ENCODE measurements at regions not wholly inside any gene's neighbourhood (a gene's known extent, or its start where the extent isn't known, plus 50 kb on each side); places are given as distances from the start of the nearest gene placed in this dataset.

DNA sequence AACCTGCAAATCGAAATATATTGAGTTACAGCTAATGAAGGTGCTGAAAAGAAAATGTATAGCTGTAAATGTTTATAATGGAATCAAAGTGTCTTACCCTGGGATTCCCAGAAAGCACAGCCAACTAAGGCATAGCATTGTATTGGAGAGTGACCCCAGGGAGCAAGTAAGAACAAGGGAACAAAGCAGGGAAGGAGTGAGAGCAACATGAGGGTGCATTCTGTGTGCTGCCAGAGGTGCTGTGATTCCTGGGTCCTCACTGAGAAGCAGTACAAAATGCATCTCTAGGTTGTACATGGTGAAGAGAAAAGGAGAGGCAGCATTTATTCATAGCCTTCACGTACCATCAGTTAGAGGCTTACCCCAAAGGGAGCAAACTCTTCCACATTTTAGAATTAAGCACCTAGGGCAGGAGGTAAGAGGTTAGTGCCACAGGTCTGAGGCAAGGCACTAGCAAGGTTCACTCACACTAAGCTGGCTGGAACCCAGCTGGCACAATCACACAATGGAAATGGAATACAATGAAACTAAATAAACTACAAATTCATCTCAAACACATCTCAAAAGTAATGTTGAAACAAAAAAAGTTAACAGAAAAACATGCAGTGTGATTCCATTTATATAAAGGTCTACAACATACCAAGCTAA, 151.5 kb upstream of the C2CD4B start:
- CTCF ChIA-PET, result interaction anchor here (0.6 kb wide), 1 partner anchor 63 kb away, joined by 3 read pairs; no protein-coding TSS in a partner anchor

DNA sequence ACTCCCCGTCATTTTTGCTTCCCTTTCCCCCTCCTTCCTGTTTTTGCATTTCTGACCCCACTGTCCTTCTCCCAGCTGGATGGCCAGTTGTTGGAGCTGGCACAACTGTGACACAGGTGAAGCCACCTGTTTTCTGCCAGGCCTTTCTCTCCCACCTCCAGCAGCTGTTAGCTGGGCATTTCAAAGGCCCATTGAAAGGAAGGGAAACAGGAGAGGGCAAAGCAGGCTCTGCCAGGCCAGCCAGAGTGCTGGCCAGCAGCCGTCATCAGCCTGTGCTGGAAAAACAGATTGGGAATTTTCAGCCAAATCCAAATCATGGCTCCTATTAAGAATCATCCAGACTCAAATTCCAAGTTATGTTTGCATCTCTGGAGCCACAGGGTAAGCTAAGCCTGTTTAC, 155.2 kb upstream of the C2CD4B start:
- ChIA-PET CTCF (no interaction called here), POLR2A (no interaction called here)
- peaks cover 13 to 30% (median 28%) of the 10 kb centered on the region in 5 donors for H3K27me3 Mint-ChIP-seq
- no peaks in the 10 kb centered on the region for H3K27me3 ChIP-seq (ENCODE audit: control insufficient read depth in 2 of 2, insufficient read depth in 2 of 2, low read length in 2 of 2)
- ATAC-seq (no peak), DNase-seq (no peak)
- H3K27ac ChIP-seq (ENCODE audit: low read depth, low read length), result no peak overlapping the region
- intact Hi-C loops (cut with micrococcal nuclease), result no loop called here
- no peaks in the 10 kb centered on the region for H3K9me3 ChIP-seq (ENCODE audit: control insufficient read depth in 2 of 3, low read length in 3 of 3)
- no peaks in the 10 kb centered on the region for H3K4me1 Mint-ChIP-seq
- no peaks in the 10 kb centered on the region for H3K36me3 ChIP-seq (ENCODE audit: control insufficient read depth in 2 of 3, insufficient read depth in 3 of 3, low read length in 3 of 3)
- H3K4me3 Mint-ChIP-seq, result no peak overlapping the region
- peaks cover 0 to 1% (median 0%) of the 10 kb centered on the region in 11 donors for H3K9me3 Mint-ChIP-seq
- H3K4me3 ChIP-seq (ENCODE audit: low read length), result no peak overlapping the region
- H3K27ac Mint-ChIP-seq, result no peak overlapping the region
- H3K4me1 ChIP-seq (ENCODE audit: control insufficient read depth in 2 of 2, insufficient read depth in 2 of 2, low read length in 2 of 2), result no peaks in the 10 kb centered on the region
- no peaks in the 10 kb centered on the region for H3K36me3 Mint-ChIP-seq

More for the DNA sequence above, 151.5 kb upstream of the C2CD4B start:
- ATAC-seq (no peak), DNase-seq (no peak)
- Histone ChIP-seq H3K9me3 (ENCODE audit: control insufficient read depth in 2 of 3, low read length in 3 of 3) (no peaks in the 10 kb centered on the region), H3K27ac (ENCODE audit: low read depth, low read length) (no peak overlapping the region), H3K4me1 (ENCODE audit: control insufficient read depth in 2 of 2, insufficient read depth in 2 of 2, low read length in 2 of 2) (no peaks in the 10 kb centered on the region), H3K27me3 (ENCODE audit: control insufficient read depth in 2 of 2, insufficient read depth in 2 of 2, low read length in 2 of 2) (no peaks in the 10 kb centered on the region), H3K4me3 (ENCODE audit: low read length) (no peak overlapping the region), H3K36me3 (ENCODE audit: control insufficient read depth in 2 of 3, insufficient read depth in 3 of 3, low read length in 3 of 3) (no peaks in the 10 kb centered on the region)
- POLR2A ChIA-PET, result no interaction called here
- Mint-ChIP-seq H3K27me3 (peaks cover 20 to 48% (median 40%) of the 10 kb centered on the region in 5 donors), H3K27ac (no peak overlapping the region), H3K4me1 (no peaks in the 10 kb centered on the region), H3K9me3 (peaks cover 0 to 14% (median 2%) of the 10 kb centered on the region in 11 donors), H3K36me3 (peaks cover 0 to 4% (median 0%) of the 10 kb centered on the region in 5 donors), H3K4me3 (no peak overlapping the region)
- intact Hi-C loops (cut with micrococcal nuclease), result no loop called here

DNA sequence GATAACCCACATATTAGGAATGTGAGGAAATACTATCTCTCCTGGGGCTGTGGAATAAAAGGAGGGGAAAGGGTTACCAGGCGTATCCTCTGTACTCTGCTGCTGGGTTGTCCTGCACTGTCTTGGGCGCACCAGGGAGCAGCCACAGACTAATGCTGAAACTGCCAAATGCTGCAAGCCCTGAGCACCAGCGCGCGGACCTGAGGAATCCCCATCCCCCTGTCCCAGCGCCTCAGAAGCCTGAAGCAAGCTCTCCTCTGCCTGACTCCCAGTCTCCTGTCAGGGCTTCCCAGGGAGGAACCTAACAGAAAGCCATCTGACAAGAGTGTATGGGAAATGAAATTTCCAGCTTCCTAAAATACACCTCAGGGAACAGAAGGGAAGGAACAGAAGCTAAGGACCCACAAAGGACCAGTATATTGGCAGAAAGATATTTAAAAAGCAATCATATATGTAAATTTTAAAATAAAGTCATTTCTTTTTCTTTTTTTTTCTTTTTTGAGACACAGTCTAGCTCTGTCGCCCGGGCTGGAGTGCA, 158.3 kb upstream of the C2CD4B start:
- no peak for ATAC-seq
- Histone ChIP-seq H3K27me3 (ENCODE audit: control insufficient read depth in 2 of 2, insufficient read depth in 2 of 2, low read length in 2 of 2) (no peaks in the 10 kb centered on the region), H3K9me3 (ENCODE audit: control insufficient read depth in 2 of 3, low read length in 3 of 3) (no peaks in the 10 kb centered on the region), H3K36me3 (ENCODE audit: control insufficient read depth in 2 of 3, insufficient read depth in 3 of 3, low read length in 3 of 3) (no peaks in the 10 kb centered on the region), H3K27ac (ENCODE audit: low read depth, low read length) (no peak overlapping the region), H3K4me3 (ENCODE audit: low read length) (no peak overlapping the region), H3K4me1 (ENCODE audit: control insufficient read depth in 2 of 2, insufficient read depth in 2 of 2, low read length in 2 of 2) (no peaks in the 10 kb centered on the region)
- Mint-ChIP-seq H3K4me3 (no peak overlapping the region), H3K36me3 (no peaks in the 10 kb centered on the region), H3K27ac (no peak overlapping the region), H3K9me3 (no peaks in the 10 kb centered on the region), H3K4me1 (no peaks in the 10 kb centered on the region), H3K27me3 (peaks cover 5 to 29% (median 22%) of the 10 kb centered on the region in 5 donors)
- no peak for DNase-seq
- intact Hi-C loops (cut with micrococcal nuclease), result no loop called here
- POLR2A ChIA-PET, result no interaction called here
- CTCF ChIA-PET, result no interaction called here

DNA sequence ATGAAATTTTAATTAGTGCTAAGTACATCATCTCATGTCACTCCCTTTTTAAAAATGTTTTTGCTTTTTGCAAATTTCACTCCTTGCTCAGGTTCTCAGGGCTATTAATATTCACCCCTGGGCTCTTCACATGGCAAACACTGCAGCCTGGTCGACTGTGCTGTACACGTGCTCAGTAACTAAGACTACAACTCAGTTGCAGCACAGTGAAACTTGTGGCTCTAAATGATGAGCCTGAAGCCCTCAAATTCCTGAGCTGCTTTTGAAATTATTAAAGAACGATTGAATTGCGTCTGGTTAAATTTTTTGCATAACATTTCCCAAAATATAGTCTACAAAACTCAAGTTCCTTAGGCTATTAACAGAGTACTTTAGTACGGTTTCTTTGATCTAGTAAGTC, 159.3 kb upstream of the C2CD4B start:
- Mint-ChIP-seq H3K4me3 (no peak overlapping the region), H3K36me3 (no peaks in the 10 kb centered on the region), H3K4me1 (no peaks in the 10 kb centered on the region), H3K27me3 (peaks cover 5 to 25% (median 15%) of the 10 kb centered on the region in 5 donors), H3K27ac (no peak overlapping the region), H3K9me3 (no peaks in the 10 kb centered on the region)
- H3K9me3 ChIP-seq (ENCODE audit: control insufficient read depth in 2 of 3, low read length in 3 of 3), result no peaks in the 10 kb centered on the region
- H3K36me3 ChIP-seq (ENCODE audit: control insufficient read depth in 2 of 3, insufficient read depth in 3 of 3, low read length in 3 of 3), result no peaks in the 10 kb centered on the region
- H3K27me3 ChIP-seq (ENCODE audit: control insufficient read depth in 2 of 2, insufficient read depth in 2 of 2, low read length in 2 of 2), result no peaks in the 10 kb centered on the region
- intact Hi-C loops (cut with micrococcal nuclease), result no loop called here
- no peak overlapping the region for H3K4me3 ChIP-seq (ENCODE audit: low read length)
- DNase-seq (no peak), ATAC-seq (no peak)
- ChIA-PET POLR2A (no interaction called here), CTCF (no interaction called here)
- no peaks in the 10 kb centered on the region for H3K4me1 ChIP-seq (ENCODE audit: control insufficient read depth in 2 of 2, insufficient read depth in 2 of 2, low read length in 2 of 2)
- H3K27ac ChIP-seq (ENCODE audit: low read depth, low read length), result no peak overlapping the region

DNA sequence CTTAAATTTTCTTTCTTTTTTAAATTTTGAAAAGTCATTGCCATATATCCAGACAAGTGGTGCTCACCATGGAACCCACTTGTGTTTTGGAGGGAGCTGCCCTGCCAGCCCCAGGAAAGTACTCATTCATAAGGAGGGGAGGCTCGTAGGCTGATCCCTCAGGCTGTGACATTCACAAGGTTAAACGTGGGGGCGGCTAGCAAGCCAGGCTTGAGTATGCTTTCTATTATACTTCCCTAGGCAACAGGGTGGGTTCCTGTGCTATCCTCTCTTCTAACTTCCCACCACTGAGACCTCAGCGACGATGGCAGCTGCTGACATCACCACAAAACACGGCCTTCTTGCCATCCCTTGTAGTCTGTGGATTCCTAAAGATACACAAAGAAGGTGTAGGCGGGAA, 160.5 kb upstream of the C2CD4B start:
- H3K9me3 ChIP-seq (ENCODE audit: control insufficient read depth in 2 of 3, low read length in 3 of 3), result no peaks in the 10 kb centered on the region
- no peak overlapping the region for H3K4me3 Mint-ChIP-seq
- no peaks in the 10 kb centered on the region for H3K36me3 Mint-ChIP-seq
- H3K4me3 ChIP-seq (ENCODE audit: low read length), result no peak overlapping the region
- H3K27ac ChIP-seq (ENCODE audit: low read depth, low read length), result no peak overlapping the region
- H3K27me3 ChIP-seq (ENCODE audit: control insufficient read depth in 2 of 2, insufficient read depth in 2 of 2, low read length in 2 of 2), result no peaks in the 10 kb centered on the region
- DNase-seq (no peak), ATAC-seq (no peak)
- H3K4me1 ChIP-seq (ENCODE audit: control insufficient read depth in 2 of 2, insufficient read depth in 2 of 2, low read length in 2 of 2), result no peaks in the 10 kb centered on the region
- peaks cover 5 to 25% (median 7%) of the 10 kb centered on the region in 5 donors for H3K27me3 Mint-ChIP-seq
- H3K36me3 ChIP-seq (ENCODE audit: control insufficient read depth in 2 of 3, insufficient read depth in 3 of 3, low read length in 3 of 3), result no peaks in the 10 kb centered on the region
- no peaks in the 10 kb centered on the region for H3K4me1 Mint-ChIP-seq
- H3K27ac Mint-ChIP-seq, result no peak overlapping the region
- intact Hi-C loops (cut with micrococcal nuclease), result no loop called here
- ChIA-PET CTCF (no interaction called here), POLR2A (no interaction called here)
- no peaks in the 10 kb centered on the region for H3K9me3 Mint-ChIP-seq

DNA sequence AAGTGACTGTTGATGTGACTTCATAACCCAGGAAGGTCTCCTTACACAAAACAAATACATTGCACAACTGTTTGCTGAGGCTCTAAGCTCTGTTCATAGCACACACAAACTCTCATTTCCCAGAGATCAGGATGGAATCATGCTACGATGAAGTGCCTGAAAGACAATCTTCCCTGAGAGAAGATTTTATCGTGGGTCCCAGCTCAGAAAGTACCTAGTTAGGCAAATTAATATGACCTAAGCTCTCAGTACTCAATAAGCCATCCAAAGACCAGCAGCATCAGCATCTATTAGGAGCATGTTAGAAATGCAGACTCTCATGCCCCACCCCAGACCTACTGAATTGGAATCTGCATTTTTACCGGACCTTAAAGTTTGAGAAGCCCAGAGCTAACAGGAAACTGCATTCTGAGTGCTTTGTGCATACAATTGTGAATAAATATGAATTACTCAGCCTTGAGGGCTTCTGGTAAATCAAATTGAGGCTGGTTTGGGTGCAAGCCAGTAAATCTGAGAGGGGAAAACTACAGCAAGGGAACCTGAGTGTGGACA, 161.5 kb upstream of the C2CD4B start:
- Mint-ChIP-seq H3K4me1 (no peaks in the 10 kb centered on the region), H3K9me3 (no peaks in the 10 kb centered on the region), H3K4me3 (no peak overlapping the region), H3K36me3 (no peaks in the 10 kb centered on the region), H3K27me3 (peaks cover 5 to 25% (median 7%) of the 10 kb centered on the region in 5 donors), H3K27ac (no peak overlapping the region)
- Histone ChIP-seq H3K27ac (ENCODE audit: low read depth, low read length) (no peak overlapping the region), H3K9me3 (ENCODE audit: control insufficient read depth in 2 of 3, low read length in 3 of 3) (no peaks in the 10 kb centered on the region), H3K4me1 (ENCODE audit: control insufficient read depth in 2 of 2, insufficient read depth in 2 of 2, low read length in 2 of 2) (no peaks in the 10 kb centered on the region), H3K36me3 (ENCODE audit: control insufficient read depth in 2 of 3, insufficient read depth in 3 of 3, low read length in 3 of 3) (no peaks in the 10 kb centered on the region), H3K27me3 (ENCODE audit: control insufficient read depth in 2 of 2, insufficient read depth in 2 of 2, low read length in 2 of 2) (no peaks in the 10 kb centered on the region), H3K4me3 (ENCODE audit: low read length) (no peak overlapping the region)
- ATAC-seq (no peak), DNase-seq (no peak)
- POLR2A ChIA-PET, result no interaction called here
- CTCF ChIA-PET, result no interaction called here
- intact Hi-C loops (cut with micrococcal nuclease), result no loop called here

DNA sequence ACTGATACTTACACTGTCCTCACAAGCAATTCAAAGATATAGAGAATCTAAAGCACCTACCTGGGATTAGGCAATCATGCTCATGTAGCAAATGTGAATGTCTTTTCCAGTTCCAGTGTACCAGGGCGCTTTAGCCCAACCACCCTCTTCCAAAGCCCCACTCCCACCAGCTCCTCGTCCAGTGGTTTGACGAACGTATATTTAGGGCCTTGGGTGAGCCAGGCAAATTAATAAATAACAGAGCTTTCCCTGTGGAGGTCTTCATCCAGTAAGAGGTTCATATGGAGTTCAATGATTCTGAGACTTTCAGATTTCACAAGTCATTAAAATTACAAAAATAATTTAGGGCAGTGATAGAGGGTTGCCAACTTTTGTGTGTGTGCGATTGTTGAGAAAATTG, 162.3 kb upstream of the C2CD4B start:
- CTCF ChIA-PET, result no interaction called here
- Mint-ChIP-seq H3K4me3 (no peak overlapping the region), H3K27me3 (peaks cover 4 to 23% (median 6%) of the 10 kb centered on the region in 5 donors), H3K36me3 (no peaks in the 10 kb centered on the region), H3K27ac (no peak overlapping the region), H3K4me1 (no peaks in the 10 kb centered on the region), H3K9me3 (no peaks in the 10 kb centered on the region)
- Histone ChIP-seq H3K27ac (ENCODE audit: low read depth, low read length) (no peak overlapping the region), H3K4me3 (ENCODE audit: low read length) (no peak overlapping the region), H3K4me1 (ENCODE audit: control insufficient read depth in 2 of 2, insufficient read depth in 2 of 2, low read length in 2 of 2) (no peaks in the 10 kb centered on the region), H3K9me3 (ENCODE audit: control insufficient read depth in 2 of 3, low read length in 3 of 3) (no peaks in the 10 kb centered on the region), H3K36me3 (ENCODE audit: control insufficient read depth in 2 of 3, insufficient read depth in 3 of 3, low read length in 3 of 3) (no peaks in the 10 kb centered on the region), H3K27me3 (ENCODE audit: control insufficient read depth in 2 of 2, insufficient read depth in 2 of 2, low read length in 2 of 2) (no peaks in the 10 kb centered on the region)
- intact Hi-C loops (cut with micrococcal nuclease), result no loop called here
- POLR2A ChIA-PET, result no interaction called here
- DNase-seq (no peak), ATAC-seq (no peak)

All from naive thymus-derived CD4-positive, alpha-beta T cell (primary cell).